HCT116 (cell line): ENCODE measurements at regions not wholly inside any gene's neighbourhood (a gene's known extent, or its start where the extent isn't known, plus 50 kb on each side); places are given as distances from the start of the nearest gene placed in this dataset.

Experiments
- ATAC-seq: fragments of 200-7000 bp; cut with Tn5 transposase; 2 replicates; pipeline ENCODE4 v1.9.1; 2020; ENCODE audit warnings: mild to moderate bottlenecking, moderate library complexity
- BruUV-seq: library from RNA; stranded (reverse); fragments of 400-500 nt; replicated peaks from 2 replicates; lab custom pipeline; 2021; lab: Mats Ljungman, UMichigan
- CTCF ChIA-PET: fragments of 300-600 bp; sonication (Branson Sonifier 250); formaldehyde crosslinking; loops from one replicate; lab custom pipeline; 2021; ENCODE audit warnings: antibody characterized with exemption; lab: Charles Lee
- POLR2A ChIA-PET: fragments of 300-600, 350-600 bp; sonication (Branson Sonifier 250); formaldehyde crosslinking; loops from one replicate; lab custom pipeline; 2021; ENCODE audit warnings: antibody characterized with exemption; lab: Charles Lee
- RAD21 ChIA-PET, 2 experiments: fragments of 300-600 bp; sonication (Branson Sonifier 250); formaldehyde crosslinking; loops; one replicate each; lab custom pipeline; 2023; ENCODE audit warnings: low total read pairs in 2 of 2; ENCODE audit not compliant: uncharacterized antibody in 2 of 2, unreplicated experiment in 2 of 2, low non-redundant PET in 1 of 2; lab: Charles Lee
- DNase-seq: peaks from one replicate; pipeline ENCODE4 v3.0.0-alpha.2; 2010; ENCODE audit warnings: low read depth, low spot score
- H2AFZ ChIP-seq: fragments of 200-600 bp; shearing (Covaris generic), sonication (generic); 2 replicates; pipeline ENCODE4 v1.6.1; 2017; ENCODE audit warnings: low read depth, mixed run types, mixed read lengths, antibody characterized with exemption, low read length; ENCODE audit not compliant: poor library complexity, severe bottlenecking
- H3K27ac ChIP-seq: 2 replicates; pipeline ENCODE4 v1.5.1; 2012; ENCODE audit warnings: low read depth, low read length
- H3K27me3 ChIP-seq: fragments of 200-600 bp; sonication (generic); 2 replicates; pipeline ENCODE4 v1.6.1; 2016; ENCODE audit warnings: mixed run types, low read length, mixed read lengths; ENCODE audit not compliant: insufficient read depth
- H3K36me3 ChIP-seq, 2 experiments: fragments of 200-500 bp in 1 of 2; fragments of 200-600 bp in 1 of 2; sonication (Bioruptor generic) in 1 of 2; sonication (generic) in 1 of 2; 2 replicates each; pipeline versions ENCODE4 v1.5.1 to v1.6.1; 2014 to 2016; ENCODE audit warnings: low read length in 2 of 2, inconsistent platforms in 1 of 2, mixed read lengths in 1 of 2, mixed run types in 1 of 2; ENCODE audit not compliant: insufficient read depth in 2 of 2, control insufficient read depth in 1 of 2
- H3K4me1 ChIP-seq, 2 experiments: fragments of 200-600 bp in 1 of 2; sonication (generic) in 1 of 2; 2 replicates each; pipeline versions ENCODE4 v1.5.1 to v1.6.1; 2012 to 2017; ENCODE audit warnings: low read length in 2 of 2, inconsistent platforms in 1 of 2, mild to moderate bottlenecking in 1 of 2, mixed read lengths in 1 of 2, mixed run types in 1 of 2, moderate library complexity in 1 of 2; ENCODE audit not compliant: insufficient read depth in 2 of 2, control insufficient read depth in 1 of 2
- H3K4me2 ChIP-seq: fragments of 200-600 bp; sonication (generic); 2 replicates; pipeline ENCODE4 v1.6.1; 2017; ENCODE audit warnings: mixed run types, low read length, mixed read lengths
- H3K4me3 ChIP-seq, 2 experiments: fragments of 200-600 bp in 1 of 2; sonication (generic) in 1 of 2; replicated peaks in 1 of 2; 2 replicates each; pipeline ENCODE4 v1.5.1; 2011 to 2016; ENCODE audit warnings: low read length in 2 of 2, control low read depth in 1 of 2, low read depth in 1 of 2, mild to moderate bottlenecking in 1 of 2, mixed read lengths in 1 of 2, mixed run types in 1 of 2
- H3K79me2 ChIP-seq: fragments of 200-600 bp; sonication (generic); 2 replicates; pipeline ENCODE4 v1.6.1; 2017; ENCODE audit warnings: mild to moderate bottlenecking, mixed run types, low read length, moderate library complexity, mixed read lengths; ENCODE audit not compliant: insufficient read depth
- H3K9ac ChIP-seq: fragments of 200-600 bp; sonication (generic); 2 replicates; pipeline ENCODE4 v1.6.1; 2016; ENCODE audit warnings: low read length, mixed read lengths
- H3K9me2 ChIP-seq: fragments of 200-600 bp; sonication (generic), shearing (Covaris generic); 2 replicates; pipeline ENCODE4 v1.6.1; 2017; ENCODE audit warnings: mixed run types, mild to moderate bottlenecking, moderate library complexity; ENCODE audit not compliant: insufficient read depth
- H3K9me3 ChIP-seq, 2 experiments: fragments of 200-500 bp in 1 of 2; fragments of 200-600 bp in 1 of 2; sonication (Bioruptor generic) in 1 of 2; sonication (generic) in 1 of 2; 2 replicates each; pipeline ENCODE4 v1.6.1; 2014 to 2017; ENCODE audit warnings: low read length in 2 of 2, mixed read lengths in 2 of 2, inconsistent platforms in 1 of 2, low read depth in 1 of 2, mild to moderate bottlenecking in 1 of 2, mixed run types in 1 of 2, moderate library complexity in 1 of 2; ENCODE audit not compliant: control insufficient read depth in 1 of 2, insufficient read depth in 1 of 2
- H4K20me1 ChIP-seq: fragments of 200-600 bp; sonication (generic), shearing (Covaris generic); 2 replicates; pipeline ENCODE4 v1.6.1; 2017; ENCODE audit warnings: mixed run types, mild to moderate bottlenecking, moderate library complexity; ENCODE audit not compliant: insufficient read depth
- CEBPB ChIP-seq: IDR thresholded peaks from 2 replicates; pipeline ENCODE4 v1.6.1; 2012; ENCODE audit warnings: low read depth
- ELF1 ChIP-seq: IDR thresholded peaks from 2 replicates; pipeline ENCODE4 v1.6.1; 2012; ENCODE audit warnings: low read depth, borderline replicate concordance
- EZH2 ChIP-seq: fragments of 200-600 bp; sonication (generic); IDR thresholded peaks from 2 replicates; pipeline ENCODE4 v1.6.1; 2017; ENCODE audit warnings: antibody characterized with exemption, mixed run types
- POLR2A ChIP-seq: IDR thresholded peaks from 2 replicates; pipeline ENCODE4 v1.7.0; 2011; ENCODE audit warnings: borderline replicate concordance; ENCODE audit not compliant: insufficient read depth, insufficient read length; ENCODE audit errors: extremely low read depth
- RAD21 ChIP-seq: IDR thresholded peaks from 2 replicates; pipeline ENCODE4 v1.6.1; 2012; ENCODE audit warnings: low read depth, mild to moderate bottlenecking
- SIN3A ChIP-seq: IDR thresholded peaks from 2 replicates; pipeline ENCODE4 v1.6.1; 2012; ENCODE audit warnings: low read depth
- ZNF274 ChIP-seq: fragments of 200-500 bp; sonication (Bioruptor generic); IDR thresholded peaks from 2 replicates; pipeline ENCODE4 v1.6.1; 2014; ENCODE audit warnings: mild to moderate bottlenecking, low read depth, low read length, inconsistent platforms
- intact Hi-C: fragments of 100-400 bp; cut with micrococcal nuclease; formaldehyde crosslinking; loops from 2 replicates; pipeline ENCODE4 v1.10.0; 2022
- TF ChIP-seq, protein P1 (sequence below), 3 experiments: fragments of 200-600 bp in 1 of 3; sonication (generic) in 1 of 3; IDR thresholded peaks in 2 of 3; conservative IDR thresholded peaks in 1 of 3; 2 replicates each; pipeline ENCODE4 v1.5.1; 2012 to 2017; ENCODE audit warnings: low read depth in 2 of 3, low read length in 2 of 3, antibody characterized with exemption in 1 of 3, borderline replicate concordance in 1 of 3, control low read depth in 1 of 3, mild to moderate bottlenecking in 1 of 3, mixed read lengths in 1 of 3, mixed run types in 1 of 3, moderate library complexity in 1 of 3; ENCODE audit not compliant: insufficient read depth in 1 of 3
- TF ChIP-seq, protein P2 (sequence below): IDR thresholded peaks from 2 replicates; pipeline ENCODE4 v1.6.1; 2011; ENCODE audit warnings: mild to moderate bottlenecking, low read length, moderate library complexity; ENCODE audit not compliant: insufficient replicate concordance; ENCODE audit errors: extremely low read depth

GRCh38 chr14:82779301-82779700, 1245.6 kb upstream of the SEL1L start:
- POLR2A ChIA-PET = no interaction called here
- RAD21 ChIA-PET = no interaction called here
- TF ChIP-seq POLR2A (no peak), EZH2 (no peak), RAD21 (no peak), SIN3A (no peak), CEBPB (no peak), ELF1 (no peak), ZNF274 (no peak)
- TF ChIP-seq, protein P1, sequence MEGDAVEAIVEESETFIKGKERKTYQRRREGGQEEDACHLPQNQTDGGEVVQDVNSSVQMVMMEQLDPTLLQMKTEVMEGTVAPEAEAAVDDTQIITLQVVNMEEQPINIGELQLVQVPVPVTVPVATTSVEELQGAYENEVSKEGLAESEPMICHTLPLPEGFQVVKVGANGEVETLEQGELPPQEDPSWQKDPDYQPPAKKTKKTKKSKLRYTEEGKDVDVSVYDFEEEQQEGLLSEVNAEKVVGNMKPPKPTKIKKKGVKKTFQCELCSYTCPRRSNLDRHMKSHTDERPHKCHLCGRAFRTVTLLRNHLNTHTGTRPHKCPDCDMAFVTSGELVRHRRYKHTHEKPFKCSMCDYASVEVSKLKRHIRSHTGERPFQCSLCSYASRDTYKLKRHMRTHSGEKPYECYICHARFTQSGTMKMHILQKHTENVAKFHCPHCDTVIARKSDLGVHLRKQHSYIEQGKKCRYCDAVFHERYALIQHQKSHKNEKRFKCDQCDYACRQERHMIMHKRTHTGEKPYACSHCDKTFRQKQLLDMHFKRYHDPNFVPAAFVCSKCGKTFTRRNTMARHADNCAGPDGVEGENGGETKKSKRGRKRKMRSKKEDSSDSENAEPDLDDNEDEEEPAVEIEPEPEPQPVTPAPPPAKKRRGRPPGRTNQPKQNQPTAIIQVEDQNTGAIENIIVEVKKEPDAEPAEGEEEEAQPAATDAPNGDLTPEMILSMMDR (IDR thresholded peaks at IDR 0.05 in 2 of 3, conservative IDR thresholded peaks at IDR 0.05 in 1 of 3; ENCODE audit: borderline replicate concordance in 1 of 3, insufficient read depth in 1 of 3, low read depth in 2 of 3, low read length in 2 of 3) = no peak
- TF ChIP-seq, protein P2, sequence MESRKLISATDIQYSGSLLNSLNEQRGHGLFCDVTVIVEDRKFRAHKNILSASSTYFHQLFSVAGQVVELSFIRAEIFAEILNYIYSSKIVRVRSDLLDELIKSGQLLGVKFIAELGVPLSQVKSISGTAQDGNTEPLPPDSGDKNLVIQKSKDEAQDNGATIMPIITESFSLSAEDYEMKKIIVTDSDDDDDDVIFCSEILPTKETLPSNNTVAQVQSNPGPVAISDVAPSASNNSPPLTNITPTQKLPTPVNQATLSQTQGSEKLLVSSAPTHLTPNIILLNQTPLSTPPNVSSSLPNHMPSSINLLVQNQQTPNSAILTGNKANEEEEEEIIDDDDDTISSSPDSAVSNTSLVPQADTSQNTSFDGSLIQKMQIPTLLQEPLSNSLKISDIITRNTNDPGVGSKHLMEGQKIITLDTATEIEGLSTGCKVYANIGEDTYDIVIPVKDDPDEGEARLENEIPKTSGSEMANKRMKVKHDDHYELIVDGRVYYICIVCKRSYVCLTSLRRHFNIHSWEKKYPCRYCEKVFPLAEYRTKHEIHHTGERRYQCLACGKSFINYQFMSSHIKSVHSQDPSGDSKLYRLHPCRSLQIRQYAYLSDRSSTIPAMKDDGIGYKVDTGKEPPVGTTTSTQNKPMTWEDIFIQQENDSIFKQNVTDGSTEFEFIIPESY = no peak
- Histone ChIP-seq H3K9me2 (no peaks in the 10 kb centered on the region), H2AFZ (no peak overlapping the region), H3K36me3 (no peaks in the 10 kb centered on the region), H3K9ac (no peak overlapping the region), H3K4me1 (no peaks in the 10 kb centered on the region), H4K20me1 (no peaks in the 10 kb centered on the region), H3K4me2 (no peak overlapping the region), H3K27ac (no peak overlapping the region), H3K27me3 (no peaks in the 10 kb centered on the region), H3K9me3 (peaks cover 5 to 9% of the 10 kb centered on the region in 2 experiments; a peak in 2 of 4 replicates), H3K4me3 (no peak overlapping the region), H3K79me2 (no peaks in the 10 kb centered on the region)
- CTCF ChIA-PET = no interaction called here
- intact Hi-C loops = no loop called here
- ATAC-seq (no peak), DNase-seq (no peak)
- no TSS peak for BruUV-seq
